ENCODE measurements at regions not wholly inside any gene's neighbourhood (a gene's known extent, or its start where the extent isn't known, plus 50 kb on each side); places are given as distances from the start of the nearest gene placed in this dataset.

DNA sequence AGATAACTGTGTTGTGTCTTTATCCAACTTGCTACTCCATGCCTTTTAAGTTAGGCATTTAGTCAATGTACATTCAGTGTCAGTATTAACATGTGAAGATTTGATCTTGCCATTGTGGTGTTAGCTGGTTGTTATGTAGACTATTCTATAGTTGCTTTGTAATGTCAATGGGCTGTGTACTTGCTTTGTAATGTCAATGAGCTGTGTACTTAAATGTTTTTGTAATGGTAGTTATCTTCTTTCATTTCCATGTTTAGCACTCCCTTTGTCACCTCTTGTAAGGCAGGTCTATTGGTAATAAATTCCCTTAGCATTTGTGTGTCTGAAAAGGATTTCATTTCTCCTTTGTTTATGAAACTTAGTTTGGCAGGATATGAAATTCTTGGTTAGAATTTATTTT, 53.4 kb downstream of the MC4R start:
- H3K4me1 ChIP-seq: no peaks in the 10 kb centered on the region
- H3K9me3 ChIP-seq (replicated peaks in 1 of 11): peaks cover 0 to 4% (median 0%) of the 10 kb centered on the region in 11 experiments; a peak in 3 of 22 replicates
- H3K4me2 ChIP-seq: no peak overlapping the region
- H3K27me3 ChIP-seq: no peaks in the 10 kb centered on the region
- no peak overlapping the region for H3K4me3 ChIP-seq
- no peak overlapping the region for H3K9ac ChIP-seq
- H3K27ac ChIP-seq: no peak overlapping the region
- no peak for TF ChIP-seq Cebpa-rat (IDR thresholded peaks at IDR 0.05)
- no peaks in the 10 kb centered on the region for H4K20me1 ChIP-seq
- H3K36me3 ChIP-seq: no peaks in the 10 kb centered on the region

DNA sequence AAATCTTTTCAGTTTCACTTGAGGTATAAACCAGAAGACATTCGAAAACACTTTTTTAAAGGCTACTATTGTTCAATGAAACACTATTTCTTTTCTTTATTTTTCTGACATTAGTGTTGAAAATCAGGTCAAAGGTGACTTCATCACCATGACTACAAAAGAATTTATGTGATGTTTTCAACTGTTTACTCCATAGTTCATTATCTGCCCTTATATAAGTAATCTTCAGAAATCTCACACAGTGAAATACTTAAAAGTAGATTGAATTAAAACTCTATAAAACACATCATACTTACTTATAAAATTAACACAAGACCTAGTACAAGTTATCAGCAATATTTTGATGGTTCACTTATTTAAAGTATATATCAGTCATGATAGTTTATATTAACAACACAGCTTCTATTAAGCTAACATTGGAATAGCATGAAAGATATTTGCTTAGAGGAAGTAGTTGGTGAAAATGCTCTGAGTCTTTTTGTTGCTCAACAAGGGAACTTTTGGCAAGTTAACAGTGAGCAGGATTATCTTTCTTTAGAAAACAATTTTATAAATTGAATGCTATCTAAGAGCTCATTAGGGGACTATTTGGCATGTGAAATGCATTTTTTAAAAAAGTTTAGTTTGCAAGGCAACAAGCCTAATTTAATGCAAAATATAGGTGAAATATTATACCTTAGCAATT, 60.8 kb downstream of the MC4R start:
- Histone ChIP-seq H3K27me3 (no peaks in the 10 kb centered on the region), H3K4me1 (no peaks in the 10 kb centered on the region), H3K27ac (no peak overlapping the region), H3K9me3 (replicated peaks in 1 of 11) (no peaks in the 10 kb centered on the region), H4K20me1 (no peaks in the 10 kb centered on the region), H3K36me3 (no peaks in the 10 kb centered on the region), H3K4me3 (no peak overlapping the region), H3K4me2 (no peak overlapping the region), H3K9ac (no peak overlapping the region)
- TF ChIP-seq Cebpa-rat (IDR thresholded peaks at IDR 0.05): no peak

DNA sequence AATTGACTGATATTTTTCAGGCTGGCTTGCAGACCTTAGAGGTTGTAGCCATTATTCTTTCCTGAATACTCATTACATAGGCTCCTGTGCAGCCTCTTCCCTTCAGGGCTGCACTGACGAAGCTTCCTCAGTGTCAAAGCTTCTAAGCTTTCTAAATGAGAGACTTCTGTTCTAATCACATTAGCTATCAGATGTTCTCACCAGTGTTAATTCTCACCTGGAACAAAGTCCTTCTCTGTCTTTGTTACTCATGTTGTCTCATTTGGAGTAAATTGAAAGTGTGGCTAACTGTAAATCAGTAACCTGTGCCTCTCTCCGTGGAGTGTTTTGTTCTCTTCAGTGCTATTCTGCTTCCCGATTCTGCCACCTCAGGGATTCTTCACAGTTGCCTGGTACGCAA, 76.9 kb downstream of the MC4R start:
- Histone ChIP-seq H3K36me3 (no peaks in the 10 kb centered on the region), H3K9me3 (replicated peaks in 1 of 11) (no peaks in the 10 kb centered on the region), H3K9ac (no peak overlapping the region), H3K27me3 (no peaks in the 10 kb centered on the region), H3K4me1 (no peaks in the 10 kb centered on the region), H4K20me1 (no peaks in the 10 kb centered on the region), H3K27ac (no peak overlapping the region), H3K4me3 (no peak overlapping the region), H3K4me2 (no peak overlapping the region)
- no peak for TF ChIP-seq Cebpa-rat (IDR thresholded peaks at IDR 0.05)

DNA sequence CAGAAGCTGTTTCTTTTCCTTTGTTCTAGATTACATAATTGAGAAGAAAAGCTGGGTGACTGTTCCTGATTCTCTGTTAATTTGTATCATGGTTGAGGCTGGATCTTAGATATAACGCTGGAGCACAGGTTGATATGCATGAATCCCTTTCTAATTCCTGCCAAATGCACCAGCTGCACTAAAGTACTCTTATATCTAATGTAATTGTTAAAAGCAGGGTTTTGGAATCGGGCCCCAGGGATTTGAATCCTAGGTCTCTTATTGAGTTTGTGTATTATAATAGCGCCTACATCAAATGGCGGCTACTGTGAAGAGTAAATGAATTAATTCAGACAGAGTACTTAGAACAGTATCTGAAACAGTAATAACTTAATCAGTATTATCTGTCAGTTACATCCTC, 80.4 kb downstream of the MC4R start:
- no peaks in the 10 kb centered on the region for H3K27me3 ChIP-seq
- no peak overlapping the region for H3K4me3 ChIP-seq
- H3K9me3 ChIP-seq (replicated peaks in 1 of 11): no peaks in the 10 kb centered on the region
- no peak overlapping the region for H3K27ac ChIP-seq
- no peak overlapping the region for H3K4me2 ChIP-seq
- no peak overlapping the region for H3K9ac ChIP-seq
- no peaks in the 10 kb centered on the region for H3K4me1 ChIP-seq
- TF ChIP-seq Cebpa-rat (IDR thresholded peaks at IDR 0.05): no peak
- no peaks in the 10 kb centered on the region for H4K20me1 ChIP-seq
- H3K36me3 ChIP-seq: no peaks in the 10 kb centered on the region

DNA sequence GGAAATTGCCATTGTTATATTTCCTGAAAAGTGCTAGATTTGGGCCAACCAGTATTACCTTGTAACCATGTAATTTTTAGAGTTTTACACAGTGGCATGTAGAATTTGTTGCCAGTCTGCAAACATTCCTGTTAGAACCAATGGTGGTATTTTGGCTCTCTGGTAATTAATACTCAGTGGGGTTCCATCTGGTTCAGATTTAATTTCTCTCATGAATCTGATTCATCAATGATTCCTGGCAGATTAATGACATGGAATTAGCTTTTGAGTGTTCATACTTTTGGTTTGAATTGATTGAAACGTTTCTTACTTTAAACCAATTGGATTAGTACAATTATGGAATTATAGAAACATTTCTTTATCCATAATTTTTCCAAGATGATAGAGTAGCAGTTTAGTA, 93.2 kb downstream of the MC4R start:
- Histone ChIP-seq H3K4me2 (no peak overlapping the region), H4K20me1 (no peaks in the 10 kb centered on the region), H3K4me1 (no peaks in the 10 kb centered on the region), H3K27ac (no peak overlapping the region), H3K9me3 (replicated peaks in 1 of 11) (no peaks in the 10 kb centered on the region), H3K4me3 (no peak overlapping the region), H3K36me3 (no peaks in the 10 kb centered on the region), H3K9ac (no peak overlapping the region), H3K27me3 (no peaks in the 10 kb centered on the region)
- TF ChIP-seq Cebpa-rat (IDR thresholded peaks at IDR 0.05): no peak

DNA sequence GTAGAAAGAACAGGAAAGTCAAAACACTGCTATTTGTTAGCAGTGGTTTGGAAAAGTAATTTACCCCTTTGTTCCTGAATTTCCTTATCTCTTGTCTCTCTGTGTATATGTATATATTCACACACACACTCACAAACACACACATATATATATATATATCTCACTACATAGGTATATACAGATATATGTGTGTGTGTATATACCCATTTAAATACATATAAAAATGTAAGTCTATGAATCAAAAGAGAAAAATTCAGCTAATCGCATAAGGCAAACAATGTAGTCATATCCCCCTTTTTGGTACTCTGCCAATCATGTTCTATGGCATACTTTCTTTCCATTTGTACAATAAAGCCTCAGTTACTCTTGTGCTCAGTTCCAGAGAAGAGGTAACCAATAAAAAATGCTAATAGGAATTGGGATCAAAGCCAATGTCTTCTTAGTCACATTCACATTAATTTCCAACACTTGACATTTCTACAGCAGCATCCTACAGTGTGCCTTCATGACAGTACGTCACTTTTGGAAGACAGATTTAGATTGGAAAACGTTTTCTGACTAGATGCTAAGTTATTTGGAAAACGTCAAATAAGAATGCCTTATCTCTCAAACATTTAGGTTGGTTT, 94.6 kb downstream of the MC4R start:
- Histone ChIP-seq H3K4me1 (no peaks in the 10 kb centered on the region), H3K4me2 (no peak overlapping the region), H3K9me3 (replicated peaks in 1 of 11) (peaks cover 0 to 3% (median 0%) of the 10 kb centered on the region in 11 experiments; a peak in 1 of 22 replicates), H3K27ac (no peak overlapping the region), H3K4me3 (no peak overlapping the region), H3K36me3 (no peaks in the 10 kb centered on the region), H4K20me1 (no peaks in the 10 kb centered on the region), H3K27me3 (no peaks in the 10 kb centered on the region), H3K9ac (no peak overlapping the region)
- TF ChIP-seq Cebpa-rat (IDR thresholded peaks at IDR 0.05): no peak

DNA sequence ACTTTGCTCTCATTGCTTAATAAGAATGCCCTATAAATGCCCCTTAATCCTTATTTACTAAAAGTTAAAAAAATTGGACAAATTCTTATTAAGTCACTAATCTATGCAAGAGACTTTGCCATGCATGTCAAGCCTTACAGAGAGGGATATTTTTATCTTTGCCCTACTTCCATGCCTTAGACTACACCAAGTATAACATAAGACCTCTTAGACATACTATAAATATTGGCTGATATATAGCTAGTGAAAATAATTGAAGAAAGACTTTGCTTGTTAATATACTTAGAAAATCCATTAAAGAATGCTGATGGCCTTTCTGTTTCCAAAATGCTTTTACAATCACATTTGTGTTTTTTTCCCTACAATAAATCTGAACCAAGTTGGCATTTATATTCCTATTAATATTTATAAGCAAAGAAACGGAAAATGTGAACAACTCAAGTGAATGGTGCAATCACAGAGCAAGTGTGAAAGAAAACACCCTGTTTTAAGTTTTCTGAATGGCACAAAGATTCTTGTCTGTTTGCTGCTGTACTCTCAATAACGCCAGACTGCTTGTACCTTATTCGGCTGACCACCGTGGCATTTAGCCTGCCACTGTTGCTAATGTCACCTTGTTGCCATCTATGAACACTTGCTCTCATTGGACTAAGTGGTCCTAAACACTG, 105.0 kb downstream of the MC4R start:
- H3K9me3 ChIP-seq (replicated peaks in 1 of 11): peaks cover 0 to 14% (median 9%) of the 10 kb centered on the region in 11 experiments; a peak in 7 of 22 replicates
- no peaks in the 10 kb centered on the region for H3K36me3 ChIP-seq
- H3K4me2 ChIP-seq: no peak overlapping the region
- no peak overlapping the region for H3K9ac ChIP-seq
- no peak overlapping the region for H3K27ac ChIP-seq
- H4K20me1 ChIP-seq: no peaks in the 10 kb centered on the region
- no peaks in the 10 kb centered on the region for H3K4me1 ChIP-seq
- H3K4me3 ChIP-seq: no peak overlapping the region
- no peak for TF ChIP-seq Cebpa-rat (IDR thresholded peaks at IDR 0.05)
- no peaks in the 10 kb centered on the region for H3K27me3 ChIP-seq

DNA sequence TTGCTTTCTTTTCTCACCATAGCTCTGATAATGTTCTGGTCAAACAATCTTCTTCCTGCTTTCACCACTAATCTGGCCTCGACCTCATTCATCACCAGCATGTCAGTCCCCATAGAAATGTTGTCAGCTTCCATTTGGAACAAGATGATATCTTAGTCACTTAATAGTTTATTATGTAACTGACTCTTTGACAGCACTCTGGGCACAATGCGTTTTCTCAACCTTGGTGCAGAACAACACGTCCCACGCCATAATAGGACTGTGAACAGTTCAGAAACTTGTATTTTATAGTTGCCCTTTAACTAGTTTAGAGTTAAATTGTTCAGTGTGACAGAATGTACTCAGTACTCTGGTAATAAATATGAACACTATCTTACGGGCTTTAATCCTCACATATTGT, 106.0 kb downstream of the MC4R start:
- TF ChIP-seq Cebpa-rat (IDR thresholded peaks at IDR 0.05): no peak
- Histone ChIP-seq H3K27me3 (no peaks in the 10 kb centered on the region), H3K4me3 (no peak overlapping the region), H3K27ac (no peak overlapping the region), H3K4me2 (no peak overlapping the region), H3K9me3 (replicated peaks in 1 of 11) (peaks cover 0 to 14% (median 7%) of the 10 kb centered on the region in 11 experiments; a peak in 7 of 22 replicates), H4K20me1 (no peaks in the 10 kb centered on the region), H3K4me1 (no peaks in the 10 kb centered on the region), H3K36me3 (no peaks in the 10 kb centered on the region), H3K9ac (no peak overlapping the region)

DNA sequence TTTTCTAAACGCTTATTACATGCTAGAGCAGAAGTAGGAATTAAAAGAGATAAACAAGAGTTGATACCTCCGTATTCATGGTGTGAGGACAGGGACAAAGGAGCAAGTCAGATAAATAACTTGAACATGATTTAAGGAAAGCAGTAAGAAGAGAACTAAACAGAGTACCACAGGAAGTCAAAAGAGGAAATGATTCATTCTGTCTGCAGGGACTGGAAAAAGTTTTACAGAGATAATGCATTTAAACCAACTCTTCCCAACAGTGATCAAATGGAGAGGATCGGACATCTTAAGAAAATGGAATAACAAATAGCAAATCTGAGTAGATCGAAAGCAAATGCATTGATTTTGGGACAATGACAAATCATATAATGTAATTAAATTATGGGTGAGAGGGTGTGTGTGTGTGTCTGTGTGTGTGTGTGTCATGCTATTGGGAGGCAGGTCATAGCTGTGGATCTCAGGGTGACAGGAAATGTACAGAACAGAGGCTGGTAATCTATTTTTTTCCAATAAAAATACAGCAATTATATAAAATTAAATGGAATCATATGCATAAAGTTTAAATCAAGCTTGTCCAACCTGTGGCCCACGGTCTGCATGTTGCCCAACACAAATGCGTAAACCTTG, 113.4 kb downstream of the MC4R start:
- no peak for TF ChIP-seq Cebpa-rat (IDR thresholded peaks at IDR 0.05)
- Histone ChIP-seq H3K4me3 (no peak overlapping the region), H3K9me3 (replicated peaks in 1 of 11) (no peaks in the 10 kb centered on the region), H3K9ac (no peak overlapping the region), H3K27ac (no peak overlapping the region), H3K4me1 (peaks cover 7 to 20% (median 11%) of the 10 kb centered on the region in 10 experiments), H3K36me3 (no peaks in the 10 kb centered on the region), H3K27me3 (no peaks in the 10 kb centered on the region), H4K20me1 (no peaks in the 10 kb centered on the region), H3K4me2 (peak overlapping the region; percentile 3 to 59 (median 48); a peak in 20 of 22 replicates)
